ENCODE measurements at regions not wholly inside any gene's neighbourhood (a gene's known extent, or its start where the extent isn't known, plus 50 kb on each side); places are given as distances from the start of the nearest gene placed in this dataset.

DNA sequence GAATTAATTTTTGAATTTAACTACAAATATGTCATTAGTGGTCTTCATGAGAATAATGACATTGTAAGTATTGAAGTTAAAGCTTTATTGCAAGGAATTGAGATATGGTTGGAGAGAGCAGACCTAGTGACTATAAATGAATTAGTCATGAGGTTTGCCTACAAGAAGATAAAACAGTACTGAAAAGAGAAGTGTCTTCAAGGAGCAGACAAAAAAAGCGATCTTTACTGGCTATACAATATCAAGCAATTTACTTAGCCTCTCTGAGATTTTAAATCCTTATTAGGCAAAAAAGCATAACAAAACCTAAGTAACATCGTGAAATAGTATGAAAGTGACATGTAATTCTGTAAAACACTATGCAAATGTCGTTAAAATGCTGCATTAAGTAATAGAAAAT is 435.1 kb upstream of the PCDH20 start:
- CTCF ChIA-PET, result no interaction called here
- no peaks in the 10 kb centered on the region for H3K9me3 ChIP-seq (ENCODE audit: control extremely low read depth in 1 of 5, control insufficient read depth in 4 of 5, insufficient read depth in 2 of 5, low read depth in 1 of 5, low read length in 4 of 5)
- H3K27ac ChIP-seq (ENCODE audit: insufficient read depth in 1 of 2, low read depth in 1 of 2, low read length in 2 of 2, poor library complexity in 1 of 2, severe bottlenecking in 2 of 2), result no peak overlapping the region
- no peaks in the 10 kb centered on the region for H3K27me3 ChIP-seq (replicated peaks in 2 of 5; ENCODE audit: control insufficient read depth in 4 of 5, insufficient read depth in 5 of 5, low read length in 4 of 5)
- no peak overlapping the region for H3K4me3 ChIP-seq (ENCODE audit: control insufficient read depth in 1 of 7, extremely low read depth in 1 of 7, insufficient read depth in 4 of 7, low read depth in 2 of 7, low read length in 6 of 7)
- no peaks in the 10 kb centered on the region for H3K36me3 ChIP-seq (ENCODE audit: control insufficient read depth in 4 of 4, insufficient read depth in 4 of 4, low read length in 3 of 4)
- H3K4me1 ChIP-seq (ENCODE audit: control extremely low read depth in 1 of 4, control insufficient read depth in 4 of 4, insufficient read depth in 4 of 4, low read length in 3 of 4), result no peaks in the 10 kb centered on the region
- no peak for DNase-seq
- WGBS (ENCODE audit: insufficient coverage), result no CpG with 5 or more reads among the region's 3 CpGs
- POLR2A ChIA-PET, result no interaction called here

DNA sequence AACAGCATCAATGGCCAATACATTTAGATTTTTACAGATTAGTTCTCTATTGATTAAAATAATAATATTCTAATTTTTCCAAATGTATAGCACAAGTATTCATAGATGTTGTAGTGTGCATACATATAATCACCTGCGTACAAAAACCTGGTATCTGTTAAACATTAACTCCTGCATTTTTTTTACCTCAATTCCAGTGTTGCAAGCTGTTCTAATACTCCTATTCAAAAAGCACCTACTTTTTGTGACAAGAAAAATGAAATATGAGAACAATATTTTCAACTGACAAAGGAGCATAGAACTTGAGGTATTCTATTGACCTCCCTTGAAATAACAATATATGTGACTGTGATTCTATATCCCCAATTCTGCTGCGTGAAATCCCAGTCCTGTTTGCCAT is 422.9 kb upstream of the PCDH20 start:
- Histone ChIP-seq H3K27ac (ENCODE audit: insufficient read depth in 1 of 2, low read depth in 1 of 2, low read length in 2 of 2, poor library complexity in 1 of 2, severe bottlenecking in 2 of 2) (no peak overlapping the region), H3K4me1 (ENCODE audit: control extremely low read depth in 1 of 4, control insufficient read depth in 4 of 4, insufficient read depth in 4 of 4, low read length in 3 of 4) (no peaks in the 10 kb centered on the region), H3K9me3 (ENCODE audit: control extremely low read depth in 1 of 5, control insufficient read depth in 4 of 5, insufficient read depth in 2 of 5, low read depth in 1 of 5, low read length in 4 of 5) (no peaks in the 10 kb centered on the region), H3K36me3 (ENCODE audit: control insufficient read depth in 4 of 4, insufficient read depth in 4 of 4, low read length in 3 of 4) (no peaks in the 10 kb centered on the region), H3K27me3 (replicated peaks in 2 of 5; ENCODE audit: control insufficient read depth in 4 of 5, insufficient read depth in 5 of 5, low read length in 4 of 5) (no peaks in the 10 kb centered on the region), H3K4me3 (ENCODE audit: control insufficient read depth in 1 of 7, extremely low read depth in 1 of 7, insufficient read depth in 4 of 7, low read depth in 2 of 7, low read length in 6 of 7) (no peak overlapping the region)
- WGBS (ENCODE audit: insufficient coverage), result no CpG with 5 or more reads among the region's 2 CpGs
- ChIA-PET POLR2A (no interaction called here), CTCF (no interaction called here)
- no peak for DNase-seq

DNA sequence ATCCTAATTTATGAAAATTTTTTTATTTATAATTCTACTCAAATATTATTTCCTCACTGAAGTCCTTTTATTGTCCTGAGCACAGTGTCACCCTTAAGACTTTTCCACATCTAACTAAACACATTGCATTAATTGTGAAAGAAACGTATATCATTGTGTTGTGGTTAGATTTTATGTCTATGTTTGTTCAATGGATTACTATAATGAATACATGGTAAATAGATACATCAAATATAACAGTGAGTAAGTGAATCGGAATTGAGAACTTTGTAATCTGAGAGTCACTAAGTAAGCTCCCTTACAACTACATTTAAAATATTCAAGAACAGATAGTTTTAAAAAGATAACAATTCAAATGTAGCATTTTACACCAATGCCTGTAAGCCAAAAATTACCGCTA is 417.6 kb upstream of the PCDH20 start:
- POLR2A ChIA-PET, result no interaction called here
- no CpG with 5 or more reads among the region's 3 CpGs for WGBS (ENCODE audit: insufficient coverage)

DNA sequence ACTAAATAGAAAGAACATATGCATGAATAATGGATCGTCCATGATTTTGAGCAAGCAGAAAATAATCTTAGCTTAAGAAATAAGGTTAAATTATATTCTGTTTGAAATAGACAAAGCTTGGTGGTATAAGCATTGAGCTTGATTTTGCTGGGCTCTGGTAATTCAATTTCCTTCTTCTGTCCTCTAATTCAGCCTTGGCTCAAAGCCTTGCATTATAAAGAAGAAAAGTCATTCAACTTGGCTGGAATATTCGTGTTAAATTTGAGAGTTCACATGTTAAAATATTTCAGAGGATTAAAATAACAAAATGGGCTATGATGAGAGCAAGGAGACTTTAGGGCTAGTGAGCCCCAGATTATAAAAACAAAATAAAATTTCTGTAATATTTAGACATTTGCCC is 415.4 kb upstream of the PCDH20 start:
- H3K27me3 ChIP-seq (replicated peaks in 2 of 5; ENCODE audit: control insufficient read depth in 4 of 5, insufficient read depth in 5 of 5, low read length in 4 of 5), result no peaks in the 10 kb centered on the region
- DNase-seq, result no peak
- H3K4me3 ChIP-seq (ENCODE audit: control insufficient read depth in 1 of 7, extremely low read depth in 1 of 7, insufficient read depth in 4 of 7, low read depth in 2 of 7, low read length in 6 of 7), result no peak overlapping the region
- no peaks in the 10 kb centered on the region for H3K9me3 ChIP-seq (ENCODE audit: control extremely low read depth in 1 of 5, control insufficient read depth in 4 of 5, insufficient read depth in 2 of 5, low read depth in 1 of 5, low read length in 4 of 5)
- POLR2A ChIA-PET, result no interaction called here
- WGBS (ENCODE audit: insufficient coverage), result 100% methylated on average over 1 of the region's 2 CpGs
- H3K27ac ChIP-seq (ENCODE audit: insufficient read depth in 1 of 2, low read depth in 1 of 2, low read length in 2 of 2, poor library complexity in 1 of 2, severe bottlenecking in 2 of 2), result no peak overlapping the region
- CTCF ChIA-PET, result no interaction called here
- H3K4me1 ChIP-seq (ENCODE audit: control extremely low read depth in 1 of 4, control insufficient read depth in 4 of 4, insufficient read depth in 4 of 4, low read length in 3 of 4), result no peaks in the 10 kb centered on the region
- no peaks in the 10 kb centered on the region for H3K36me3 ChIP-seq (ENCODE audit: control insufficient read depth in 4 of 4, insufficient read depth in 4 of 4, low read length in 3 of 4)

More for the DNA sequence above, 417.6 kb upstream of the PCDH20 start:
- H3K9me3 ChIP-seq (ENCODE audit: control extremely low read depth in 1 of 5, control insufficient read depth in 4 of 5, insufficient read depth in 2 of 5, low read depth in 1 of 5, low read length in 4 of 5), result no peaks in the 10 kb centered on the region
- no peak for DNase-seq
- H3K27ac ChIP-seq (ENCODE audit: insufficient read depth in 1 of 2, low read depth in 1 of 2, low read length in 2 of 2, poor library complexity in 1 of 2, severe bottlenecking in 2 of 2), result no peak overlapping the region
- CTCF ChIA-PET, result no interaction called here
- no peak overlapping the region for H3K4me3 ChIP-seq (ENCODE audit: control insufficient read depth in 1 of 7, extremely low read depth in 1 of 7, insufficient read depth in 4 of 7, low read depth in 2 of 7, low read length in 6 of 7)
- no peaks in the 10 kb centered on the region for H3K4me1 ChIP-seq (ENCODE audit: control extremely low read depth in 1 of 4, control insufficient read depth in 4 of 4, insufficient read depth in 4 of 4, low read length in 3 of 4)
- H3K36me3 ChIP-seq (ENCODE audit: control insufficient read depth in 4 of 4, insufficient read depth in 4 of 4, low read length in 3 of 4), result no peaks in the 10 kb centered on the region
- H3K27me3 ChIP-seq (replicated peaks in 2 of 5; ENCODE audit: control insufficient read depth in 4 of 5, insufficient read depth in 5 of 5, low read length in 4 of 5), result no peaks in the 10 kb centered on the region

DNA sequence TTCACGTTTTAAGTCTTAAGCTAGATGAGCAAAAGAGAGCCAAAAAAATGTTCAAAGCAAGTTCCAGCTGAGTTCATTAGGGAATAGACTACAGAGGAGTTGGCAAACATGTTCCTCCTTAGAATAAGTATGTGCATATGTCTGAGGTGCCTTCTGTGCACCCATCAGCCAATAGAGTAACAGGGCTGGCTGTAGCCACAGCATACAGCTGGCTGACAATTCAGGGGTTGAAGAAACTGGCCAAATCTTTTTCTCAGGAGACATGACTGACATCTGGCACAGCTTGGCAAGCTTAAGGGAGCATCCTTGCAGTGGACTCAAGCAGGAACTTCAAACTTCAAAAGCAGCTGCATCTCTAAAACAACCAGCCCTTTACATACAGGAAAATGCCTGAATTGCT is 414.8 kb upstream of the PCDH20 start:
- no peak for DNase-seq

DNA sequence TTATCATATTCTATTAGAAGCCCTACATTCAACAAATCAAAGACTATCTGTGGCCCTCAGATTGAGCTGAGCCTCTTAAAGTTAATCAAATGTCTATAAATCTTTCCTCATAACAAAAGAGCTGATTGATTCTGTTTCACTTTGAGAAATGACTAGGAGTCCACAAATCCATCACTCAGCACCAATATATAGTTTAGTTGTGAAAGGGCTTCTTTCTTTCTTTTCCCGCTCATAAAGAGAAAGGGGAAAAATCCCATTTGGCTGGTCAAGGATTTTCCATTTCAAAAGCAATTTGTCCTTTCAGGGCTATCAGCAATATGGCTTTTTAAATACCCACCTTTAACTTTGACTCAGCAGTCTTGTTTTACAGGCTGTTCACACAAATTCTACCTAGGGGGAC is 408.5 kb upstream of the PCDH20 start:
- no CpG with 5 or more reads among the region's 1 CpG for WGBS (ENCODE audit: insufficient coverage)
- Histone ChIP-seq H3K27ac (ENCODE audit: insufficient read depth in 1 of 2, low read depth in 1 of 2, low read length in 2 of 2, poor library complexity in 1 of 2, severe bottlenecking in 2 of 2) (no peak overlapping the region), H3K4me1 (ENCODE audit: control extremely low read depth in 1 of 4, control insufficient read depth in 4 of 4, insufficient read depth in 4 of 4, low read length in 3 of 4) (no peaks in the 10 kb centered on the region), H3K9me3 (ENCODE audit: control extremely low read depth in 1 of 5, control insufficient read depth in 4 of 5, insufficient read depth in 2 of 5, low read depth in 1 of 5, low read length in 4 of 5) (no peaks in the 10 kb centered on the region), H3K4me3 (ENCODE audit: control insufficient read depth in 1 of 7, extremely low read depth in 1 of 7, insufficient read depth in 4 of 7, low read depth in 2 of 7, low read length in 6 of 7) (no peak overlapping the region), H3K27me3 (replicated peaks in 2 of 5; ENCODE audit: control insufficient read depth in 4 of 5, insufficient read depth in 5 of 5, low read length in 4 of 5) (no peaks in the 10 kb centered on the region), H3K36me3 (ENCODE audit: control insufficient read depth in 4 of 4, insufficient read depth in 4 of 4, low read length in 3 of 4) (no peaks in the 10 kb centered on the region)
- ChIA-PET CTCF (no interaction called here), POLR2A (no interaction called here)
- no peak for DNase-seq

More for the DNA sequence above, 414.8 kb upstream of the PCDH20 start:
- no peaks in the 10 kb centered on the region for H3K27me3 ChIP-seq (replicated peaks in 2 of 5; ENCODE audit: control insufficient read depth in 4 of 5, insufficient read depth in 5 of 5, low read length in 4 of 5)
- no peaks in the 10 kb centered on the region for H3K36me3 ChIP-seq (ENCODE audit: control insufficient read depth in 4 of 4, insufficient read depth in 4 of 4, low read length in 3 of 4)
- H3K27ac ChIP-seq (ENCODE audit: insufficient read depth in 1 of 2, low read depth in 1 of 2, low read length in 2 of 2, poor library complexity in 1 of 2, severe bottlenecking in 2 of 2), result no peak overlapping the region
- POLR2A ChIA-PET, result no interaction called here
- H3K4me1 ChIP-seq (ENCODE audit: control extremely low read depth in 1 of 4, control insufficient read depth in 4 of 4, insufficient read depth in 4 of 4, low read length in 3 of 4), result no peaks in the 10 kb centered on the region
- H3K4me3 ChIP-seq (ENCODE audit: control insufficient read depth in 1 of 7, extremely low read depth in 1 of 7, insufficient read depth in 4 of 7, low read depth in 2 of 7, low read length in 6 of 7), result no peak overlapping the region
- CTCF ChIA-PET, result no interaction called here
- WGBS (ENCODE audit: insufficient coverage), result 78% methylated on average over 1 of the region's 1 CpG
- no peaks in the 10 kb centered on the region for H3K9me3 ChIP-seq (ENCODE audit: control extremely low read depth in 1 of 5, control insufficient read depth in 4 of 5, insufficient read depth in 2 of 5, low read depth in 1 of 5, low read length in 4 of 5)

DNA sequence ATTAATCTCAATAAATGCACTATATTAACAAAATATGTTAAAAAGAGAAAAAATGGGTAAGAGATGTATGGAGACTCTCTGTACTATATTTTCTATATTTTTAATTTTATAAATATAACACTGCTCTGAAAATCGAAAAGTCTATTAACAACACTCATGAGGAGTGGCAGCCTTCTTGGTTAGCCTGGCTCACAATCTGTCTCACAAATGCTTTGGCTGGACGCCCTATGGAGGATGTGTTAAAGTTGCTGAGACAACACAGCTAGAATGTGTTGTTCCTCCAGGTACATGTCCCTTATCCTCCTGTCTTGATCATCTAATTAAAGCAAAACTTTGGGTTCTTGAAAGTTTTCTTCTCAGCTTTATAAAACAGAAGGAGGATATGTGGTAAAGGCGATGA is 396.6 kb upstream of the PCDH20 start:
- H3K4me1 ChIP-seq (ENCODE audit: control extremely low read depth in 1 of 4, control insufficient read depth in 4 of 4, insufficient read depth in 4 of 4, low read length in 3 of 4), result no peaks in the 10 kb centered on the region
- H3K27me3 ChIP-seq (replicated peaks in 2 of 5; ENCODE audit: control insufficient read depth in 4 of 5, insufficient read depth in 5 of 5, low read length in 4 of 5), result no peaks in the 10 kb centered on the region
- no peaks in the 10 kb centered on the region for H3K9me3 ChIP-seq (ENCODE audit: control extremely low read depth in 1 of 5, control insufficient read depth in 4 of 5, insufficient read depth in 2 of 5, low read depth in 1 of 5, low read length in 4 of 5)
- WGBS (ENCODE audit: insufficient coverage), result 100% methylated on average over 1 of the region's 3 CpGs
- no peak overlapping the region for H3K4me3 ChIP-seq (ENCODE audit: control insufficient read depth in 1 of 7, extremely low read depth in 1 of 7, insufficient read depth in 4 of 7, low read depth in 2 of 7, low read length in 6 of 7)
- ChIA-PET POLR2A (no interaction called here), CTCF (no interaction called here)
- no peak for DNase-seq
- H3K27ac ChIP-seq (ENCODE audit: insufficient read depth in 1 of 2, low read depth in 1 of 2, low read length in 2 of 2, poor library complexity in 1 of 2, severe bottlenecking in 2 of 2), result no peak overlapping the region
- H3K36me3 ChIP-seq (ENCODE audit: control insufficient read depth in 4 of 4, insufficient read depth in 4 of 4, low read length in 3 of 4), result no peaks in the 10 kb centered on the region

DNA sequence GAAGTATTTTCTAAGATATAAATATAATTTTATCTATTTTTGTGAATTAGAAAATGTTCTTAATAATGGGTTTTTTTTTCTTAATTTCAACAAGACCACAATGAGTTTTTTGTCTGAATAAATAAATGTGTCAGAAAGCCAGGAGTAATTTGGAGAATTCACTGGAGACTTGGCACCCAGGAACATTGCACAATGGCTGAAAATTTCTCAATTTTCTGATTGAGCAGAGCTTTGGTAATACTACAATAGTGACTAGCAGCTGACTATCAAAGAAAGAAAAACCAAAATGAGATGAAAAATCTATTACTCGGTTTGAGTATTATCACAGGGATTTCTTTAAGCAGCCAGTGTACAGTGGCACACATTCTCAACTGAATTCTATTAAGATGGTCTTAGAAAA is 394.4 kb upstream of the PCDH20 start:
- no CpG with 5 or more reads among the region's 1 CpG for WGBS (ENCODE audit: insufficient coverage)

More for the DNA sequence above, 394.4 kb upstream of the PCDH20 start:
- H3K27ac ChIP-seq (ENCODE audit: insufficient read depth in 1 of 2, low read depth in 1 of 2, low read length in 2 of 2, poor library complexity in 1 of 2, severe bottlenecking in 2 of 2), result no peak overlapping the region
- no peak for DNase-seq
- H3K9me3 ChIP-seq (ENCODE audit: control extremely low read depth in 1 of 5, control insufficient read depth in 4 of 5, insufficient read depth in 2 of 5, low read depth in 1 of 5, low read length in 4 of 5), result no peaks in the 10 kb centered on the region
- ChIA-PET POLR2A (no interaction called here), CTCF (no interaction called here)
- no peaks in the 10 kb centered on the region for H3K36me3 ChIP-seq (ENCODE audit: control insufficient read depth in 4 of 4, insufficient read depth in 4 of 4, low read length in 3 of 4)
- no peaks in the 10 kb centered on the region for H3K4me1 ChIP-seq (ENCODE audit: control extremely low read depth in 1 of 4, control insufficient read depth in 4 of 4, insufficient read depth in 4 of 4, low read length in 3 of 4)
- no peaks in the 10 kb centered on the region for H3K27me3 ChIP-seq (replicated peaks in 2 of 5; ENCODE audit: control insufficient read depth in 4 of 5, insufficient read depth in 5 of 5, low read length in 4 of 5)
- H3K4me3 ChIP-seq (ENCODE audit: control insufficient read depth in 1 of 7, extremely low read depth in 1 of 7, insufficient read depth in 4 of 7, low read depth in 2 of 7, low read length in 6 of 7), result no peak overlapping the region
